Cardiac septum (tissue), 1 donor: ENCODE measurements at regions not wholly inside any gene's neighbourhood (a gene's known extent, or its start where the extent isn't known, plus 50 kb on each side); places are given as distances from the start of the nearest gene placed in this dataset.

Experiments used
- DNase-seq: peaks from one replicate; pipeline ENCODE4 v3.0.0-alpha.2; 2020; ENCODE audit warnings: low spot score
- intact Hi-C: fragments of 100-400 bp; cut with DNase I; formaldehyde crosslinking; loops from one replicate; pipeline ENCODE4 v1.14.0; 2022
- donor health status: DM: no; HTN: no; CAD: no.

DNA sequence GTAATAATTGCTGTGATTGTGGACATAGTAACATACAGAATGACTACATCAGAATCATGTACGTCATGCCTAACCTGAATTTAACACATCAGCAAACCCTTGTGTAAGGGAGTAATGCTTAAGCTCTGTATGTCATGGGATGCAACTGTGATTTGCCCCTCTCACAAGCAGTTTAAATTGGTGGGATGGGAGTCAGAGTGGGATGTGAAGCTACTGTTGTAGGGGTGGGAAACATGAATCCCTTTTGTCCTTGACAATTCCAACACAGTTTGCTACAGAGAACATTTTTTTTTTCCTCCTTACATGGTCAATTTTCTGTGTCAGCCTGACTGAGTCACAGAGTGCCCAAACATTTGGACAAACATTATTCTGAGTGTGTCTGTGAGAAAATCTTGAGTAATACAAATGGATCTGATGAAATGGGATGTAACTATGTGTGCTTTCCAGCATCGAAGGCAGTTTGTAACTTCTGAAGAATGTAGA lies 392.8 kb downstream of the GPM6A start:
- intact Hi-C loops = no loop called here
- no peak for DNase-seq

DNA sequence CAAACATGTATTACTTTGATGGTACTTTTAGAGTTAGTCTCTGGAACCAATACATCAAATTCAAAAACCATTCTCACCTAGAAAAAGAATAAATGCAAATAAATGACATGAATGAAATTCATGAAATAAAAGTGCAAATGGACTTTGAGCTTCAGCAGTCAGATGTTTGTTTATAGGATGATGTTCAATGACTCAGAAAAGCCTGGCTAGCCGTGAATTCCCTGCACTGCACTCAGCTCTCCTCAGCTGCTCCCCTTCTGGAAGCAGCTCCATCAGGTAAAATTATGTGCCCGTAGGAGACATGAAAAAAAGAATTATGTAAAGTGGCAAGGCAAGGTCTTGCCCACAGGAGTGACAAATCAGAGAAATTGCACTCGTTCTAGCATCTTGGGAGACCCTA lies 390.6 kb downstream of the GPM6A start:
- intact Hi-C loops = no loop called here
- DNase-seq = no peak

- intact Hi-C loops = no loop called here
- no peak for DNase-seq
Measured at GRCh38 chr4:175422331-175422730, 389.7 kb downstream of the GPM6A start.

DNA sequence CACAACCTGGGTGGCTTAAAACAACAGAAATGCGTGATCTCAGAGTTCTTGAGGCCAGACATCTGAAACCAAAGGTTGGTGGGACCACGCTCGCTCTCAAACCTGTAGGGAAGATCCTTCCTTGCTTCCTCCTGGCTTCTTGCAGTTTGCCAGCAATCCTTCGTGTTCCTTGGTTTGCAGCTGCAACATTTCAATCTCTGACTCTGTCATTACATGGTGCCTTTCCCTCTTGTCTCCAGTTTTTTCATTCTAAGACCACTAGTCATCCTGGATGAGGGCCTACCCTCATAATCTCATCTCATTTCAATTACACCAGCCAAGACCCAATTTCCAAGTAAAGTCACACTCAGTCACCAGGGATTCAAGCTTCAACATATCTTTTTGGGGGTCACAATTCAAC lies 388.0 kb downstream of the GPM6A start:
- DNase-seq = no peak
- intact Hi-C loops = no loop called here

DNA sequence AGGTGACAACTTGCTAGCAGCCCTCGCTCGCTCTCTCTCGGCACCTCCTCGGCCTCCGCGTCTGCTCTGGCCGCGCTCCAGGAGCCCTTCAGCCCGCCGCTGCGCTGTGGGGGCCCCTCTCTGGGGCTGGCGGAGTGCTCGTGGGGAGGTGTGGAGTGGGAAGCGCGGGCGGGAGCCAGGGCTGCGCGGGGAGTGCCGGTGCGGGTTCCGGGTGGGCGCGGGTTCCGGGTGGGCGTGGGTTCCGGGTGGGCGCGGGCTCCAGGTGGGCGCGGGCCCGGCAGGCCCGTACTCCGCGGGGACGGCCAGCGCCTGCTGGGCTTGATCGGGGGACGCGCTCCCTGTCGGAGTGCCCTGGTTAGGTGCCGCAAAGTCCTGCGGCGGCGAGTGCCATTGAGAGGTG lies 384.3 kb downstream of the GPM6A start:
- intact Hi-C loops = no loop called here
- DNase-seq = no peak

- intact Hi-C loops = no loop called here
- DNase-seq = no peak
Measured at GRCh38 chr4:175431694-175432093, 380.4 kb downstream of the GPM6A start.

DNA sequence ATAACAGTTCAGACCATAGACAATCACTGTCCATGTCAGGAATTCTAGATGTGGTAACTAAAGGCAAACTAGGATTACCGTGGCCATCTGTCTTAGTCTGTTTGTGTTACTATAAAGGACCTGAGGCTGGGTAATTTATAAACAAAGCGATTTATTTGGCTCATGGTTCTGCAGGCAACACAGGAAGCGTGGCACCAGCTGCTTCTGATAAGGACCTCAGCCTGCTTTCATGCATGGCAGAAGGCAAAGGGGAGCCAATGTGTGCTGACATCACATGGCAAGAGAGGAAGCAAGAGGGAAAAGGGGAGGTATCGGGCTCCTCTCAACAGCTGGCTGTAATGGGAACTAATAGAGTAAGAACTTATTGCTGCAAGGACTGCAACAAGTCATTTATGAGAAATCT lies 376.7 kb downstream of the GPM6A start:
- intact Hi-C loops = no loop called here
- DNase-seq = no peak

GRCh38 chr4:175436196-175436595 lies 375.9 kb downstream of the GPM6A start:
- intact Hi-C loops = no loop called here

GRCh38 chr4:175440786-175441185 lies 371.3 kb downstream of the GPM6A start:
- intact Hi-C loops = no loop called here
- DNase-seq = no peak

More at GRCh38 chr4:175436196-175436595, 375.9 kb downstream of the GPM6A start:
- no peak for DNase-seq

DNA sequence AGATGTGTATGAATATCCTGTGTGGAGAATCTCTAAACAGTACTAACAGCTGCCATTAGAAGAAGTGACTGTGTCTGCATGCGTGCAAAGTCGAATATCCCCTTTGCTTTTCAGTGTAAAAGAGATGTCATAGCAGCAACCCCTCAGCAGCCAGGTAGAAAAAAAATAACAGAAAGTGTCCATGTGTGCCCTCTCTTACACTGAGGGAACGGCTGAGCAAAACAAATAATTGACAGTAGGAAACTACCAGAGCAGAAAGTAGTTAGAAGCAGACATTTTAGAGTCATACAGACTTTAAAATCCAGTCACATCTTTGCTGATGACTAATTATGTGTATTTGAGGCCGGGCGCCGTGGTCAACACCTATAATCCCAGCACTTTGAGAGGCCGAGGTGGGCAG lies 370.8 kb downstream of the GPM6A start:
- intact Hi-C loops = no loop called here
- no peak for DNase-seq

DNA sequence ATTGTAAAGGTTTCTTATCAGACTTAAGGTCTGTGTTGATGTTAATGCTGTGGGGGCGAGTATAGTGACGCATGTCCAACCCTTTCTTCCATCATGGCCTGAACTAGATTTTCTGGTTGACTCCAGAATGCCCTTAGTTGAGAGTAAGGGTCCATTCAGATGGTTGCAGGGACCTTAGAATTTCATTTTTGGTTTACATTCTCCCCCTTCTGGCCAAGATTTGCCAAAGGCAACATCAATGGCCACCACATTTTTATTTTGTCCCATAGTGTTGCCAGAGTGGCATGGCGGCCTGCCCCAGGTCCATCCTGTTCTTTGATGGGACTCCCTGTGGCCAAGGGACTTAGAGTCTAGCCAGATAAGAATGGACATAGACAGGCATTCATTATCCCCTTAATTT lies 368.5 kb downstream of the GPM6A start:
- no peak for DNase-seq
- intact Hi-C loops = no loop called here

DNA sequence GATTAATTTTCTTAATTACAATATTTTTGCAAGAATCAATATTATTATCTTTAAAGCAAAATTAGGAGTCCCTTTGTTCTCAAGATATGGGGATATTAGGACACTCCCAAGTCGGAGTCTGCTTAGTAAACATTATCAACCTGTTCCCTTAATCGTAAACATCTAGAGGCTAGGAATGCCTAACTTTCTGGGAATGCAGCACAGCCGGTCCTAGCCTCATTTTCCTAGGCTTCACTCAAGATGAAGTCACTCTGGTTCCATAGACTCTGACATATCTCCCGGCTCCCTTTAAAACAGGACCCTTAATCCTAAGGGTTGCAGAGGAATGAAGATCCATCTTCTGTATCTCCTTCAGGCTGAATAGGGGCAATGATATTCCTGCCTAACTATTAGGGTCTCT lies 367.6 kb downstream of the GPM6A start:
- intact Hi-C loops = no loop called here
- no peak for DNase-seq

- no peak for DNase-seq
- intact Hi-C loops = no loop called here
Measured at GRCh38 chr4:175447016-175447415, 365.0 kb downstream of the GPM6A start.

GRCh38 chr4:175450446-175450845 lies 361.6 kb downstream of the GPM6A start:
- no peak for DNase-seq
- intact Hi-C loops = no loop called here

- DNase-seq = no peak
- intact Hi-C loops = no loop called here
Measured at GRCh38 chr4:175451238-175451965, 360.7 kb downstream of the GPM6A start.

GRCh38 chr4:175453456-175453855 lies 358.6 kb downstream of the GPM6A start:
- intact Hi-C loops = no loop called here
- no peak for DNase-seq

DNA sequence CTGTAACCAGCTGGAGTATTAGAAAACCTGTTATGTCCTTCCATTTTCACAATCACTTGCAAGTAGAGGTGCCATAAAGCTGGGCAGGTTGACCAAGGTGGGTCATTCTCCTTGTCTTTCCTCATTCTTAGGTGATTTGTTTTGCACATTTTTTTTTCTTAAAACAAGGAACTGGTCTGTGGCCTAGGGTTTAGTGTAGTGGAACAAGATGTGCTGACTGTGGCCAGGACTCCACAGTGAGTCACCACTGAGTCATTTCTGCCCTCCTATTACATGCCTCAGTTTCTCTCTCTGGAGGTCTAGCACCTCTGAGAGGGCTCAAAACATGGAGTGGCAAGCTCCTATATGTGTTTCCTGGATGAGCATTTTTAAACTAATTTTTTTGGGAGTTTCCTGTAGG lies 355.9 kb downstream of the GPM6A start:
- DNase-seq = no peak
- intact Hi-C loops = no loop called here

DNA sequence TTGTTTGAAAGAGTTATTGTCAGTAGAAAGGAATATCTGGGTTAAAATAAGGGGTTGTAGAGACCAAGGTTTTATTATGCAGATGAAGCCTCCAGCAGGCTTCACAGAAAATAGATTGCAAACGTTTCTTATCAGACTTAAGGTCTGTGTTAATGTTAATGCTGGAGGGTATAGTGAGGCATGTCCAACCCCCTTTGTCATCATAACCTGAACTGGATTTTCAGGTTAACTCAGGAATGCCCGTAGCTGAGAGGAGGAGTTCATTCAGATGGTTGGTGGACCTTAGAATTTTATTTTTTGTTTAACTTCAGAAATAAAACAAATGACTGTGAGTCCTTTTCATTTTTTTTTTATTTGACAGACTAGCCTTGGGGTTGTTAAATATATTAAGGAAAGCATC lies 354.1 kb downstream of the GPM6A start:
- intact Hi-C loops = no loop called here

DNA sequence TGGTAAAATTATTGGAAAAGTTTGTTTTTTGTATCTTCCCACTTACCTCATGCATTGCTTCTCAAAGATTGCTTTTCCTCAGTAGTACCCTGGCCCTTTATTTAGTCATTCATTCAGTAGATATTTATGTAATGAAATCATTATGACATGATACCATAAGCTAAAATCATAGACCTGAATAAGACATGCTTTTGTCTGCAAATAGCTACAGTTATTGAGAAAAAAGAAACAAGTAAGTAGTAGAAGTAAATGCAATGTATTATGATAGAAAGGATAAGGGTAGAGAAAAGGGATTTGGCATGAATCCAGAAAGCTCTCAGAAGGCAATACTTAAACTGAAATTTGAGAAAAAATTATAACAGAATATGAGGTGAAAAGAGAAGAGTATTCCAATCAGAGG lies 352.5 kb downstream of the GPM6A start:
- intact Hi-C loops = no loop called here

More for the DNA sequence above, 354.1 kb downstream of the GPM6A start:
- DNase-seq = no peak

GRCh38 chr4:175460414-175460813 lies 351.6 kb downstream of the GPM6A start:
- DNase-seq = no peak
- intact Hi-C loops = no loop called here

More for the DNA sequence above, 352.5 kb downstream of the GPM6A start:
- DNase-seq = no peak

DNA sequence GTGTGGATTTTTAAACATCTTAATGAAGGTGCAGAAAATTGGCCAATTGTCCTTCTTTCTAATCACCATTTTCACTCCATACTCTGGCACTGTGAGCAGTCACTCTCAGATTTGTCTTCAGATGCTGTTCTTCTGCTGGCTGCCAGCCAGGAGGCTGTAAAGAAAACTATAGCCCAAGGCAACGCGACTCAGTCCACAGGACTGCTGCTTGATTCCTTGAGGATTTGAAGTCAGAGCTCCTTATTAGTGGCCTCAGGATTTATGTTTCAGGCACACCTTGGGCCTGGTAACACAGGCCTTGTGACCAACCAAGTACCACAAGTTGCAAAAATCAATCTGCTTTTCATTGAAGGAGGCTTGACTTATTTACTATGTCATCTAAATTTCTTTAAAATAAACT lies 342.6 kb downstream of the GPM6A start:
- no peak for DNase-seq
- intact Hi-C loops = no loop called here

GRCh38 chr4:175470131-175470530 lies 341.9 kb downstream of the GPM6A start:
- DNase-seq = no peak
- intact Hi-C loops = no loop called here
